GM23338 (cell line): ENCODE measurements at regions not wholly inside any gene's neighbourhood (a gene's known extent, or its start where the extent isn't known, plus 50 kb on each side); places are given as distances from the start of the nearest gene placed in this dataset.

Source experiments
- ATAC-seq: fragments of 200-7000 bp; cut with Tn5 transposase; 3 replicates; pipeline ENCODE4 v1.9.1; 2020
- DNase-seq: peaks from one replicate; pipeline ENCODE4 v3.0.0-alpha.2; 2015; ENCODE audit warnings: low spot score
- H2AFZ ChIP-seq: fragments of 200-600 bp; sonication (generic); 2 replicates; pipeline ENCODE4 v1.8.0; 2016; ENCODE audit warnings: antibody characterized with exemption, mild to moderate bottlenecking, moderate library complexity
- H3F3A ChIP-seq: fragments of 200-600 bp; sonication (generic); replicated peaks from 2 replicates; pipeline ENCODE4 v1.8.0; 2017; ENCODE audit warnings: antibody characterized with exemption, mixed run types, low read depth
- H3K27ac ChIP-seq: fragments of 200-600 bp; sonication (generic); 2 replicates; pipeline ENCODE4 v1.6.1; 2016; ENCODE audit warnings: low read depth
- H3K27me3 ChIP-seq: fragments of 200-600 bp; sonication (generic); 2 replicates; pipeline ENCODE4 v1.8.0; 2016; ENCODE audit warnings: mild to moderate bottlenecking, mixed run types, moderate library complexity; ENCODE audit not compliant: insufficient read depth
- H3K36me3 ChIP-seq: fragments of 200-600 bp; sonication (generic); 2 replicates; pipeline ENCODE4 v1.8.0; 2016; ENCODE audit warnings: mild to moderate bottlenecking; ENCODE audit not compliant: insufficient read depth
- H3K4me1 ChIP-seq: fragments of 200-600 bp; sonication (generic); 2 replicates; pipeline ENCODE4 v1.8.0; 2016; ENCODE audit warnings: mild to moderate bottlenecking, moderate library complexity; ENCODE audit not compliant: insufficient read depth
- H3K4me2 ChIP-seq: fragments of 200-600 bp; sonication (generic); 2 replicates; pipeline ENCODE4 v1.7.1; 2017; ENCODE audit warnings: mixed run types
- H3K4me3 ChIP-seq: fragments of 200-600 bp; sonication (generic); 2 replicates; pipeline ENCODE4 v1.6.1; 2016; ENCODE audit warnings: mixed run types
- H3K79me2 ChIP-seq: fragments of 200-600 bp; sonication (generic); replicated peaks from 2 replicates; pipeline ENCODE4 v1.8.0; 2017; ENCODE audit warnings: mild to moderate bottlenecking; ENCODE audit not compliant: insufficient read depth
- H3K9me2 ChIP-seq: fragments of 200-600 bp; sonication (generic); 2 replicates; pipeline ENCODE4 v1.8.0; 2017; ENCODE audit not compliant: insufficient read depth
- H4K20me1 ChIP-seq: fragments of 200-600 bp; sonication (generic); replicated peaks from 2 replicates; pipeline ENCODE4 v1.8.0; 2017; ENCODE audit warnings: mild to moderate bottlenecking; ENCODE audit not compliant: insufficient read depth
- H3K27ac Mint-ChIP-seq: 2 replicates; pipeline ENCODE4 v1.8.0; 2020; ENCODE audit warnings: inconsistent platforms, mild to moderate bottlenecking, moderate library complexity, mixed read lengths
- H3K27me3 Mint-ChIP-seq: 3 replicates; pipeline ENCODE4 v1.8.0; 2022; ENCODE audit warnings: low read depth, mild to moderate bottlenecking, moderate library complexity, mixed read lengths, inconsistent platforms; ENCODE audit not compliant: insufficient read depth, poor library complexity
- H3K36me3 Mint-ChIP-seq: 3 replicates; pipeline ENCODE4 v1.8.0; 2021; ENCODE audit warnings: low read depth, mild to moderate bottlenecking, inconsistent platforms, moderate library complexity, mixed read lengths
- H3K4me1 Mint-ChIP-seq: 3 replicates; pipeline ENCODE4 v1.8.0; 2020; ENCODE audit warnings: mild to moderate bottlenecking, inconsistent platforms, mixed read lengths
- H3K4me3 Mint-ChIP-seq: 3 replicates; pipeline ENCODE4 v1.8.0; 2021; ENCODE audit warnings: moderate library complexity, mild to moderate bottlenecking, inconsistent platforms, mixed read lengths
- H3K9me3 Mint-ChIP-seq: 3 replicates; pipeline ENCODE4 v1.8.0; 2020; ENCODE audit warnings: moderate library complexity, mild to moderate bottlenecking, inconsistent platforms, mixed read lengths
- CREB1 ChIP-seq: fragments of 250-450 bp; sonication (Bioruptor Pico); IDR thresholded peaks from 2 replicates; pipeline ENCODE4 v1.5.0; 2020; ENCODE audit warnings: low read depth, mild to moderate bottlenecking, moderate library complexity
- CTCF ChIP-seq, 2 experiments: fragments of 200-600 bp in 1 of 2; sonication (generic) in 1 of 2; conservative IDR thresholded peaks; 2 replicates each; pipeline versions ENCODE4 v1.5.1 to v1.6.1; 2016 to 2017; ENCODE audit warnings: antibody characterized with exemption in 2 of 2, low read depth in 2 of 2, mild to moderate bottlenecking in 2 of 2, moderate library complexity in 1 of 2
- EZH2 ChIP-seq: fragments of 200-600 bp; sonication (generic); IDR thresholded peaks from one replicate; pipeline ENCODE4 v1.8.0; 2017; ENCODE audit warnings: antibody characterized with exemption, mild to moderate bottlenecking, low read depth; ENCODE audit not compliant: unreplicated experiment
- EZH2phosphoT487 ChIP-seq: fragments of 200-600 bp; sonication (generic); IDR thresholded peaks from one replicate; pipeline ENCODE4 v1.8.1; 2018; ENCODE audit warnings: antibody characterized with exemption; ENCODE audit not compliant: unreplicated experiment
- JUNB ChIP-seq: IDR thresholded peaks from one replicate; pipeline ENCODE4 v1.6.1; 2016; ENCODE audit warnings: antibody characterized with exemption; ENCODE audit not compliant: unreplicated experiment
- NANOG ChIP-seq: IDR thresholded peaks from 2 replicates; pipeline ENCODE4 v1.6.1; 2016; ENCODE audit warnings: antibody characterized with exemption, borderline replicate concordance
- POLR2AphosphoS5 ChIP-seq: IDR thresholded peaks from 2 replicates; pipeline ENCODE4 v1.6.1; 2016; ENCODE audit warnings: antibody characterized with exemption, low read depth
- STAT1 ChIP-seq: IDR thresholded peaks from one replicate; pipeline ENCODE4 v1.6.1; 2016; ENCODE audit warnings: antibody characterized with exemption; ENCODE audit not compliant: unreplicated experiment
- ZNF114 ChIP-seq: fragments of 250-450 bp; sonication (Bioruptor Pico); IDR thresholded peaks from 2 replicates; pipeline ENCODE4 v1.5.0; 2020; ENCODE audit warnings: mild to moderate bottlenecking, moderate library complexity
- ZNF331 ChIP-seq: fragments of 250-450 bp; sonication (Bioruptor Pico); IDR thresholded peaks from 2 replicates; pipeline ENCODE4 v1.5.0; 2020; ENCODE audit warnings: low read depth, mild to moderate bottlenecking, moderate library complexity
- TF ChIP-seq, protein P1 (sequence below): fragments of 250-450 bp; sonication (Bioruptor Pico); IDR thresholded peaks from 2 replicates; pipeline ENCODE4 v1.5.0; 2020; ENCODE audit warnings: mild to moderate bottlenecking, moderate library complexity
- TF ChIP-seq, protein P2 (sequence below): IDR thresholded peaks from 2 replicates; pipeline ENCODE4 v1.6.1; 2016; ENCODE audit warnings: antibody characterized with exemption

DNA sequence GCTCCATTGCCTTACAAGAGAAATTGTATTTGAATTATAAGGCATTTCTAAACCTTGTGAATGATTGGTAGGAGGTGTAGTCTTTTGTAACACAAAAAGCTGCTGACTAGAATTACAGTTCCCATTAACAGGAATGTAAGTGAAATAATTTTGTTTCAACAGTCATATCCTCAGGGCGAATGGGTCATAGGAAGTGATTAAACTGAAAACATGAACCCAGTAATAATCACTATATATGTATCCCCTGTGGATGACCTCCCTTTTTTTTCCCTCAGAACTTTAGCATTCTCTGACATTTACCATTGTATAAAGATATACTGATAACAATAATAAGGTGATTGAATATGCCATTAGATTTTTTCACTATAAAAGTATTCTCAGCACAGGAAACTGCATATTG lies 312.3 kb downstream of the ATP23 start:
- Histone ChIP-seq H4K20me1 (no peaks in the 10 kb centered on the region), H3F3A (no peaks in the 10 kb centered on the region), H3K4me3 (no peak overlapping the region), H3K4me1 (no peaks in the 10 kb centered on the region), H3K27ac (no peak overlapping the region), H3K36me3 (no peaks in the 10 kb centered on the region), H3K4me2 (no peak overlapping the region), H3K27me3 (no peaks in the 10 kb centered on the region), H2AFZ (no peak overlapping the region), H3K9me2 (peaks cover 6% of the 10 kb centered on the region; the same call in 1 of the 2 replicates), H3K79me2 (no peaks in the 10 kb centered on the region)
- DNase-seq (no peak), ATAC-seq (no peak)
- no peak for TF ChIP-seq STAT1
- TF ChIP-seq ZNF114, result no peak
- TF ChIP-seq POLR2AphosphoS5, result no peak
- Mint-ChIP-seq H3K36me3 (no peaks in the 10 kb centered on the region), H3K27me3 (no peaks in the 10 kb centered on the region), H3K4me3 (no peak overlapping the region), H3K9me3 (no peaks in the 10 kb centered on the region), H3K4me1 (no peaks in the 10 kb centered on the region), H3K27ac (no peak overlapping the region)

DNA sequence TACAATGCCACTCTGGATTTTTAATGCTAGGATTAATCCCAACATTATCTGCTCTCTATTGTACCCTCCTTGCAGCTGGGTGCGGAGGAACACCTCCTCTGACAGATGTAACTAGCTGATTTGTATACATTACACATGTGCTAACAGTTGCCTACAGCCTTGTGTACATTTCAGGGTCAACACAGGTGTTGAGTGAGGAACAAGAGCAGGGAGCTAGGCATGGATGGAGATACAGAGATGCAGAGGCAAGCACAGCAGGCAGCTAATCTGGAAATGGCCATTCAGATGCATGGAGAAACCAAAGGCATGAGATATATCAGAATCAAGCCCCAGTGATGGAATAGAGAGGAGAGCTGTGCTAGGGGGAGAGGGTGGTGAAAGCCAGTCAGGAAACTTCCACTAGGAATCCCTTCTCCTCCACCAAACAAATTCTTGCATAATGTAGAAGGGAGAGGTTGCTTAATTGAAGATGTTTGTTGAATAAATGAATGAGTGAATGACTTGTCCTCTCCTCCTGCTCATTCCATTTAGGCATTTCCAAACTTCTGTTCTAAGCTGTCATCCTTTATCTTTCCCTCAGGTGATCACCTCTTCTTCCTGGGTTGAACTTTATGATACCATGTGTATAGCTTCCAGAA lies 313.2 kb downstream of the ATP23 start:
- Histone ChIP-seq H3K4me2 (no peak overlapping the region), H3K27me3 (no peaks in the 10 kb centered on the region), H3K79me2 (no peaks in the 10 kb centered on the region), H2AFZ (no peak overlapping the region), H4K20me1 (no peaks in the 10 kb centered on the region), H3K27ac (no peak overlapping the region), H3K36me3 (no peaks in the 10 kb centered on the region), H3F3A (no peaks in the 10 kb centered on the region), H3K4me3 (no peak overlapping the region), H3K9me2 (peaks cover 6% of the 10 kb centered on the region; the same call in 1 of the 2 replicates), H3K4me1 (no peaks in the 10 kb centered on the region)
- Mint-ChIP-seq H3K27ac (no peak overlapping the region), H3K4me1 (no peaks in the 10 kb centered on the region), H3K27me3 (no peaks in the 10 kb centered on the region), H3K4me3 (no peak overlapping the region), H3K9me3 (no peaks in the 10 kb centered on the region), H3K36me3 (no peaks in the 10 kb centered on the region)
- DNase-seq (no peak), ATAC-seq (no peak)
- TF ChIP-seq CREB1 (CRISPR knock-in tag) (no peak), ZNF331 (CRISPR knock-in tag) (no peak), EZH2phosphoT487 (no peak), POLR2AphosphoS5 (no peak), ZNF114 (no peak), JUNB (no peak), CTCF (conservative IDR thresholded peaks at IDR 0.05; ENCODE audit: low read depth in 2 of 2) (no peak), EZH2 (no peak), NANOG (no peak)
- TF ChIP-seq, protein P1, sequence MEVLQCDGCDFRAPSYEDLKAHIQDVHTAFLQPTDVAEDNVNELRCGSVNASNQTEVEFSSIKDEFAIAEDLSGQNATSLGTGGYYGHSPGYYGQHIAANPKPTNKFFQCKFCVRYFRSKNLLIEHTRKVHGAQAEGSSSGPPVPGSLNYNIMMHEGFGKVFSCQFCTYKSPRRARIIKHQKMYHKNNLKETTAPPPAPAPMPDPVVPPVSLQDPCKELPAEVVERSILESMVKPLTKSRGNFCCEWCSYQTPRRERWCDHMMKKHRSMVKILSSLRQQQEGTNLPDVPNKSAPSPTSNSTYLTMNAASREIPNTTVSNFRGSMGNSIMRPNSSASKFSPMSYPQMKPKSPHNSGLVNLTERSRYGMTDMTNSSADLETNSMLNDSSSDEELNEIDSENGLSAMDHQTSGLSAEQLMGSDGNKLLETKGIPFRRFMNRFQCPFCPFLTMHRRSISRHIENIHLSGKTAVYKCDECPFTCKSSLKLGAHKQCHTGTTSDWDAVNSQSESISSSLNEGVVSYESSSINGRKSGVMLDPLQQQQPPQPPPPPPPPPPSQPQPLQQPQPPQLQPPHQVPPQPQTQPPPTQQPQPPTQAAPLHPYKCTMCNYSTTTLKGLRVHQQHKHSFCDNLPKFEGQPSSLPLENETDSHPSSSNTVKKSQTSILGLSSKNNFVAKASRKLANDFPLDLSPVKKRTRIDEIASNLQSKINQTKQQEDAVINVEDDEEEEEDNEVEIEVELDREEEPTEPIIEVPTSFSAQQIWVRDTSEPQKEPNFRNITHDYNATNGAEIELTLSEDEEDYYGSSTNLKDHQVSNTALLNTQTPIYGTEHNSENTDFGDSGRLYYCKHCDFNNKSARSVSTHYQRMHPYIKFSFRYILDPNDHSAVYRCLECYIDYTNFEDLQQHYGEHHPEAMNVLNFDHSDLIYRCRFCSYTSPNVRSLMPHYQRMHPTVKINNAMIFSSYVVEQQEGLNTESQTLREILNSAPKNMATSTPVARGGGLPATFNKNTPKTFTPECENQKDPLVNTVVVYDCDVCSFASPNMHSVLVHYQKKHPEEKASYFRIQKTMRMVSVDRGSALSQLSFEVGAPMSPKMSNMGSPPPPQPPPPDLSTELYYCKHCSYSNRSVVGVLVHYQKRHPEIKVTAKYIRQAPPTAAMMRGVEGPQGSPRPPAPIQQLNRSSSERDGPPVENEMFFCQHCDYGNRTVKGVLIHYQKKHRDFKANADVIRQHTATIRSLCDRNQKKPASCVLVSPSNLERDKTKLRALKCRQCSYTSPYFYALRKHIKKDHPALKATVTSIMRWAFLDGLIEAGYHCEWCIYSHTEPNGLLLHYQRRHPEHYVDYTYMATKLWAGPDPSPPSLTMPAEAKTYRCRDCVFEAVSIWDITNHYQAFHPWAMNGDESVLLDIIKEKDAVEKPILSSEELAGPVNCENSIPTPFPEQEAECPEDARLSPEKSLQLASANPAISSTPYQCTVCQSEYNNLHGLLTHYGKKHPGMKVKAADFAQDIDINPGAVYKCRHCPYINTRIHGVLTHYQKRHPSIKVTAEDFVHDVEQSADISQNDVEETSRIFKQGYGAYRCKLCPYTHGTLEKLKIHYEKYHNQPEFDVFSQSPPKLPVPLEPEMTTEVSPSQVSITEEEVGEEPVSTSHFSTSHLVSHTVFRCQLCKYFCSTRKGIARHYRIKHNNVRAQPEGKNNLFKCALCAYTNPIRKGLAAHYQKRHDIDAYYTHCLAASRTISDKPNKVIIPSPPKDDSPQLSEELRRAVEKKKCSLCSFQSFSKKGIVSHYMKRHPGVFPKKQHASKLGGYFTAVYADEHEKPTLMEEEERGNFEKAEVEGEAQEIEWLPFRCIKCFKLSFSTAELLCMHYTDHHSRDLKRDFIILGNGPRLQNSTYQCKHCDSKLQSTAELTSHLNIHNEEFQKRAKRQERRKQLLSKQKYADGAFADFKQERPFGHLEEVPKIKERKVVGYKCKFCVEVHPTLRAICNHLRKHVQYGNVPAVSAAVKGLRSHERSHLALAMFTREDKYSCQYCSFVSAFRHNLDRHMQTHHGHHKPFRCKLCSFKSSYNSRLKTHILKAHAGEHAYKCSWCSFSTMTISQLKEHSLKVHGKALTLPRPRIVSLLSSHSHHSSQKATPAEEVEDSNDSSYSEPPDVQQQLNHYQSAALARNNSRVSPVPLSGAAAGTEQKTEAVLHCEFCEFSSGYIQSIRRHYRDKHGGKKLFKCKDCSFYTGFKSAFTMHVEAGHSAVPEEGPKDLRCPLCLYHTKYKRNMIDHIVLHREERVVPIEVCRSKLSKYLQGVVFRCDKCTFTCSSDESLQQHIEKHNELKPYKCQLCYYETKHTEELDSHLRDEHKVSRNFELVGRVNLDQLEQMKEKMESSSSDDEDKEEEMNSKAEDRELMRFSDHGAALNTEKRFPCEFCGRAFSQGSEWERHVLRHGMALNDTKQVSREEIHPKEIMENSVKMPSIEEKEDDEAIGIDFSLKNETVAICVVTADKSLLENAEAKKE (CRISPR knock-in tag), result no peak
- TF ChIP-seq, protein P2, sequence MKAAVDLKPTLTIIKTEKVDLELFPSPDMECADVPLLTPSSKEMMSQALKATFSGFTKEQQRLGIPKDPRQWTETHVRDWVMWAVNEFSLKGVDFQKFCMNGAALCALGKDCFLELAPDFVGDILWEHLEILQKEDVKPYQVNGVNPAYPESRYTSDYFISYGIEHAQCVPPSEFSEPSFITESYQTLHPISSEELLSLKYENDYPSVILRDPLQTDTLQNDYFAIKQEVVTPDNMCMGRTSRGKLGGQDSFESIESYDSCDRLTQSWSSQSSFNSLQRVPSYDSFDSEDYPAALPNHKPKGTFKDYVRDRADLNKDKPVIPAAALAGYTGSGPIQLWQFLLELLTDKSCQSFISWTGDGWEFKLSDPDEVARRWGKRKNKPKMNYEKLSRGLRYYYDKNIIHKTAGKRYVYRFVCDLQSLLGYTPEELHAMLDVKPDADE, result no peak
